ENCODE measurements at regions not wholly inside any gene's neighbourhood (a gene's known extent, or its start where the extent isn't known, plus 50 kb on each side); places are given as distances from the start of the nearest gene placed in this dataset.
A peak's percentile ranks its signal among the peaks of the same experiment; 100 is the strongest.

GRCh38 chr11:23099256-23099655, 239.0 kb upstream of the CCDC179 start:
- Mint-ChIP-seq H3K9me3 (peaks cover 12% of the 10 kb centered on the region), H3K27ac (no peak overlapping the region), H3K4me1 (no peaks in the 10 kb centered on the region), H3K36me3 (no peaks in the 10 kb centered on the region), H3K4me3 (no peak overlapping the region)
- no peak for ATAC-seq
- no peak for DNase-seq (ENCODE audit: low spot score in 2 of 2)

- Mint-ChIP-seq H3K36me3 (no peaks in the 10 kb centered on the region), H3K9me3 (peaks cover 12% of the 10 kb centered on the region), H3K27ac (no peak overlapping the region), H3K4me3 (no peak overlapping the region), H3K4me1 (no peaks in the 10 kb centered on the region)
- DNase-seq (ENCODE audit: low spot score in 2 of 2) = no peak
- ATAC-seq = no peak
These were observed 240.5 kb upstream of the CCDC179 start for GRCh38 chr11:23100726-23101125.

GRCh38 chr11:23103416-23103815, 243.1 kb upstream of the CCDC179 start:
- Mint-ChIP-seq H3K9me3 (peaks cover 13% of the 10 kb centered on the region), H3K36me3 (no peaks in the 10 kb centered on the region), H3K27ac (no peak overlapping the region), H3K4me1 (no peaks in the 10 kb centered on the region), H3K4me3 (no peak overlapping the region)
- ATAC-seq (no peak), DNase-seq (ENCODE audit: low spot score in 2 of 2) (no peak)

- Mint-ChIP-seq H3K36me3 (no peaks in the 10 kb centered on the region), H3K9me3 (peaks cover 14% of the 10 kb centered on the region), H3K4me3 (no peak overlapping the region), H3K4me1 (no peaks in the 10 kb centered on the region), H3K27ac (no peak overlapping the region)
- DNase-seq (ENCODE audit: low spot score in 2 of 2) (no peak), ATAC-seq (no peak)
These were observed 251.3 kb upstream of the CCDC179 start for GRCh38 chr11:23111527-23111926.

- Mint-ChIP-seq H3K36me3 (no peaks in the 10 kb centered on the region), H3K4me1 (no peaks in the 10 kb centered on the region), H3K4me3 (no peak overlapping the region), H3K27ac (no peak overlapping the region), H3K9me3 (peaks cover 19% of the 10 kb centered on the region)
- no peak for DNase-seq (ENCODE audit: low spot score in 2 of 2)
- ATAC-seq = no peak
These were observed 252.1 kb upstream of the CCDC179 start for GRCh38 chr11:23112390-23112789.

- no peak for DNase-seq (ENCODE audit: low spot score in 2 of 2)
- no peak for ATAC-seq
- Mint-ChIP-seq H3K36me3 (no peaks in the 10 kb centered on the region), H3K4me1 (no peaks in the 10 kb centered on the region), H3K9me3 (peaks cover 19% of the 10 kb centered on the region), H3K4me3 (no peak overlapping the region), H3K27ac (no peak overlapping the region)
These were observed 253.0 kb upstream of the CCDC179 start for GRCh38 chr11:23112987-23113886.

- H3K4me1 Mint-ChIP-seq = no peaks in the 10 kb centered on the region
- H3K4me3 Mint-ChIP-seq = no peak overlapping the region
- no peak for DNase-seq (ENCODE audit: low spot score in 2 of 2)
- peaks cover 15% of the 10 kb centered on the region for H3K9me3 Mint-ChIP-seq
- no peaks in the 10 kb centered on the region for H3K36me3 Mint-ChIP-seq
- no peak for ATAC-seq
- no peak overlapping the region for H3K27ac Mint-ChIP-seq
These were observed 253.6 kb upstream of the CCDC179 start for GRCh38 chr11:23113887-23114216.

GRCh38 chr11:23123753-23124152, 263.5 kb upstream of the CCDC179 start:
- Mint-ChIP-seq H3K4me3 (no peak overlapping the region), H3K4me1 (no peaks in the 10 kb centered on the region), H3K27ac (no peak overlapping the region), H3K36me3 (no peaks in the 10 kb centered on the region), H3K9me3 (peaks cover 9% of the 10 kb centered on the region)
- ATAC-seq (no peak), DNase-seq (ENCODE audit: low spot score in 2 of 2) (no peak)

- H3K9me3 Mint-ChIP-seq = peaks cover 9% of the 10 kb centered on the region
- H3K36me3 Mint-ChIP-seq = no peaks in the 10 kb centered on the region
- no peak for DNase-seq (ENCODE audit: low spot score in 2 of 2)
- no peak overlapping the region for H3K4me3 Mint-ChIP-seq
- no peak overlapping the region for H3K27ac Mint-ChIP-seq
- H3K4me1 Mint-ChIP-seq = no peaks in the 10 kb centered on the region
- ATAC-seq = no peak
These were observed 264.0 kb upstream of the CCDC179 start for GRCh38 chr11:23124249-23124648.

GRCh38 chr11:23124996-23125395, 264.7 kb upstream of the CCDC179 start:
- H3K4me3 Mint-ChIP-seq = no peak overlapping the region
- no peaks in the 10 kb centered on the region for H3K4me1 Mint-ChIP-seq
- no peak overlapping the region for H3K27ac Mint-ChIP-seq
- ATAC-seq (no peak), DNase-seq (ENCODE audit: low spot score in 2 of 2) (no peak)
- no peaks in the 10 kb centered on the region for H3K36me3 Mint-ChIP-seq
- peaks cover 15% of the 10 kb centered on the region for H3K9me3 Mint-ChIP-seq

- H3K27ac Mint-ChIP-seq = no peak overlapping the region
- H3K9me3 Mint-ChIP-seq = peaks cover 19% of the 10 kb centered on the region
- no peak overlapping the region for H3K4me3 Mint-ChIP-seq
- H3K36me3 Mint-ChIP-seq = no peaks in the 10 kb centered on the region
- no peak for ATAC-seq
- H3K4me1 Mint-ChIP-seq = no peaks in the 10 kb centered on the region
- DNase-seq (ENCODE audit: low spot score in 2 of 2) = no peak
These were observed 267.4 kb upstream of the CCDC179 start for GRCh38 chr11:23127706-23128105.

- Mint-ChIP-seq H3K4me3 (no peak overlapping the region), H3K4me1 (no peaks in the 10 kb centered on the region), H3K27ac (no peak overlapping the region), H3K9me3 (peaks cover 27% of the 10 kb centered on the region), H3K36me3 (no peaks in the 10 kb centered on the region)
- DNase-seq (ENCODE audit: low spot score in 2 of 2) (no peak), ATAC-seq (peak; percentile 11)
These were observed 274.4 kb upstream of the CCDC179 start for GRCh38 chr11:23134627-23135026.

- peaks cover 16% of the 10 kb centered on the region for H3K9me3 Mint-ChIP-seq
- H3K36me3 Mint-ChIP-seq = no peaks in the 10 kb centered on the region
- DNase-seq (ENCODE audit: low spot score in 2 of 2) (no peak), ATAC-seq (no peak)
- H3K4me3 Mint-ChIP-seq = no peak overlapping the region
- no peaks in the 10 kb centered on the region for H3K4me1 Mint-ChIP-seq
- H3K27ac Mint-ChIP-seq = no peak overlapping the region
These were observed 278.5 kb upstream of the CCDC179 start for GRCh38 chr11:23138761-23139160.

- H3K9me3 Mint-ChIP-seq = peaks cover 14% of the 10 kb centered on the region
- DNase-seq (ENCODE audit: low spot score in 2 of 2) = no peak
- H3K4me1 Mint-ChIP-seq = no peaks in the 10 kb centered on the region
- no peaks in the 10 kb centered on the region for H3K36me3 Mint-ChIP-seq
- ATAC-seq = no peak
- no peak overlapping the region for H3K4me3 Mint-ChIP-seq
- no peak overlapping the region for H3K27ac Mint-ChIP-seq
These were observed 282.7 kb upstream of the CCDC179 start for GRCh38 chr11:23143022-23143421.

- DNase-seq (ENCODE audit: low spot score in 2 of 2) = no peak
- H3K27ac Mint-ChIP-seq = no peak overlapping the region
- no peak for ATAC-seq
- H3K9me3 Mint-ChIP-seq = no peaks in the 10 kb centered on the region
- H3K36me3 Mint-ChIP-seq = no peaks in the 10 kb centered on the region
- no peak overlapping the region for H3K4me3 Mint-ChIP-seq
- no peaks in the 10 kb centered on the region for H3K4me1 Mint-ChIP-seq
These were observed 291.5 kb upstream of the CCDC179 start for GRCh38 chr11:23151819-23152218.

GRCh38 chr11:23155503-23155902, 295.2 kb upstream of the CCDC179 start:
- Mint-ChIP-seq H3K27ac (no peak overlapping the region), H3K4me3 (no peak overlapping the region), H3K9me3 (peaks cover 3% of the 10 kb centered on the region), H3K4me1 (no peaks in the 10 kb centered on the region), H3K36me3 (no peaks in the 10 kb centered on the region)
- DNase-seq (ENCODE audit: low spot score in 2 of 2) (no peak), ATAC-seq (no peak)
